Fibroblast of lung (primary cell): ENCODE measurements at regions not wholly inside any gene's neighbourhood (a gene's known extent, or its start where the extent isn't known, plus 50 kb on each side); places are given as distances from the start of the nearest gene placed in this dataset.
A peak's percentile ranks its signal among the peaks of the same experiment; 100 is the strongest.

ENCODE experiments used
- DNase-seq, 2 donors: peaks; one replicate each; pipeline versions ENCODE4 v3.0.0 to v3.0.0-alpha.2; 2010; ENCODE audit warnings: low read depth in 2 of 2
- H2AFZ ChIP-seq: 2 replicates; pipeline ENCODE4 v1.5.1; 2012; ENCODE audit warnings: low read length, control low read depth, inconsistent platforms
- H3K27ac ChIP-seq: 2 replicates; pipeline ENCODE4 v1.5.1; 2011; ENCODE audit warnings: low read length, control low read depth; ENCODE audit not compliant: insufficient read depth
- H3K27me3 ChIP-seq: 2 replicates; pipeline ENCODE4 v1.5.1; 2011; ENCODE audit warnings: mild to moderate bottlenecking, low read length; ENCODE audit not compliant: control insufficient read depth, insufficient read depth
- H3K36me3 ChIP-seq: 2 replicates; pipeline ENCODE4 v1.5.1; 2011; ENCODE audit warnings: low read length; ENCODE audit not compliant: control insufficient read depth, insufficient read depth
- H3K4me1 ChIP-seq: 2 replicates; pipeline ENCODE4 v1.5.1; 2011; ENCODE audit warnings: low read length; ENCODE audit not compliant: control insufficient read depth, insufficient read depth; ENCODE audit errors: extremely low read depth
- H3K4me2 ChIP-seq: 2 replicates; pipeline ENCODE4 v1.5.1; 2011; ENCODE audit warnings: low read length, control low read depth; ENCODE audit not compliant: insufficient read depth; ENCODE audit errors: extremely low read depth
- H3K4me3 ChIP-seq, 4 experiments: fragments of 200-600 bp in 1 of 4; sonication (generic) in 1 of 4; replicated peaks in 1 of 4; 2 replicates each; pipeline ENCODE4 v1.5.1; 2011 to 2016; ENCODE audit warnings: low read length in 4 of 4, low read depth in 3 of 4, mild to moderate bottlenecking in 3 of 4, control low read depth in 2 of 4, inconsistent platforms in 1 of 4, mixed read lengths in 1 of 4; ENCODE audit not compliant: insufficient read depth in 1 of 4; ENCODE audit errors: control extremely low read depth in 1 of 4
- H3K79me2 ChIP-seq: 2 replicates; pipeline ENCODE4 v1.5.1; 2012; ENCODE audit warnings: mild to moderate bottlenecking, low read length, inconsistent platforms; ENCODE audit not compliant: control insufficient read depth, insufficient read depth
- H3K9ac ChIP-seq: 2 replicates; pipeline ENCODE4 v1.5.1; 2011; ENCODE audit warnings: mild to moderate bottlenecking, low read length, control low read depth; ENCODE audit not compliant: insufficient read depth
- H3K9me3 ChIP-seq: 2 replicates; pipeline ENCODE4 v1.5.1; 2012; ENCODE audit warnings: low read depth, low read length; ENCODE audit not compliant: control insufficient read depth, insufficient read depth
- H4K20me1 ChIP-seq: 2 replicates; pipeline ENCODE4 v1.5.1; 2011; ENCODE audit warnings: low read length; ENCODE audit not compliant: control insufficient read depth, insufficient read depth; ENCODE audit errors: extremely low read depth
- EZH2 ChIP-seq: IDR thresholded peaks from 2 replicates; pipeline ENCODE4 v1.5.1; 2012; ENCODE audit warnings: low read length, control low read depth, mild to moderate bottlenecking; ENCODE audit errors: missing control alignments
- TF ChIP-seq, protein P1 (sequence below), 2 donors: IDR thresholded peaks in 1 of 2; conservative IDR thresholded peaks in 1 of 2; 1 replicate in 1 of 2; 2 replicates in 1 of 2; pipeline ENCODE4 v1.5.1; 2011 to 2012; ENCODE audit warnings: low read length in 2 of 2, control low read depth in 1 of 2, inconsistent platforms in 1 of 2, low read depth in 1 of 2, mild to moderate bottlenecking in 1 of 2

DNA sequence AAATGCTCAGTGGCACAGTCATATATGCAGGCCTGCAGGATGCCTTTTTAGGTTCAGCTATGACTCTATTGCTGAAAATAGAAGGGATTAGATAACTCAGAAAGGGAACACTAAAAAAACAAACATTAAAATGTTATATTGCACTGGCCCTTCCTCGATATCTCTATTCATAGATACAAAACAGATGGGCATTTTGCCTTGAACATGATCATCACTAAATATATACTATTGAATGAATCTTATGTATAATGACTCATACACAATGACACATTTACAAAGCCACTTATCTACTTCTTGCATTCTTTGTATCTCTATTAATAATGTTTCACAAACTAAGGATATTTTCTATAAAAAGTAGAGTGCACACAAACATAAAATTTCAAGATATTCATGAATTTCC, 2352.8 kb upstream of the RAG2 start:
- H3K9me3 ChIP-seq = no peaks in the 10 kb centered on the region
- H3K4me1 ChIP-seq = no peaks in the 10 kb centered on the region
- TF ChIP-seq EZH2 = no peak
- TF ChIP-seq, protein P1, sequence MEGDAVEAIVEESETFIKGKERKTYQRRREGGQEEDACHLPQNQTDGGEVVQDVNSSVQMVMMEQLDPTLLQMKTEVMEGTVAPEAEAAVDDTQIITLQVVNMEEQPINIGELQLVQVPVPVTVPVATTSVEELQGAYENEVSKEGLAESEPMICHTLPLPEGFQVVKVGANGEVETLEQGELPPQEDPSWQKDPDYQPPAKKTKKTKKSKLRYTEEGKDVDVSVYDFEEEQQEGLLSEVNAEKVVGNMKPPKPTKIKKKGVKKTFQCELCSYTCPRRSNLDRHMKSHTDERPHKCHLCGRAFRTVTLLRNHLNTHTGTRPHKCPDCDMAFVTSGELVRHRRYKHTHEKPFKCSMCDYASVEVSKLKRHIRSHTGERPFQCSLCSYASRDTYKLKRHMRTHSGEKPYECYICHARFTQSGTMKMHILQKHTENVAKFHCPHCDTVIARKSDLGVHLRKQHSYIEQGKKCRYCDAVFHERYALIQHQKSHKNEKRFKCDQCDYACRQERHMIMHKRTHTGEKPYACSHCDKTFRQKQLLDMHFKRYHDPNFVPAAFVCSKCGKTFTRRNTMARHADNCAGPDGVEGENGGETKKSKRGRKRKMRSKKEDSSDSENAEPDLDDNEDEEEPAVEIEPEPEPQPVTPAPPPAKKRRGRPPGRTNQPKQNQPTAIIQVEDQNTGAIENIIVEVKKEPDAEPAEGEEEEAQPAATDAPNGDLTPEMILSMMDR (conservative IDR thresholded peaks at IDR 0.05 in 1 of 2, IDR thresholded peaks at IDR 0.05 in 1 of 2; ENCODE audit: low read depth in 1 of 2, low read length in 2 of 2) = no peak
- H3K36me3 ChIP-seq = no peaks in the 10 kb centered on the region
- H3K9ac ChIP-seq = no peak overlapping the region
- no peaks in the 10 kb centered on the region for H3K79me2 ChIP-seq
- no peaks in the 10 kb centered on the region for H3K27me3 ChIP-seq
- H3K4me2 ChIP-seq = no peak overlapping the region
- H2AFZ ChIP-seq = no peak overlapping the region
- no peaks in the 10 kb centered on the region for H4K20me1 ChIP-seq
- no peak overlapping the region for H3K27ac ChIP-seq
- H3K4me3 ChIP-seq = no peak overlapping the region
- peak in 1 of 2 donors; percentile 24 for DNase-seq

DNA sequence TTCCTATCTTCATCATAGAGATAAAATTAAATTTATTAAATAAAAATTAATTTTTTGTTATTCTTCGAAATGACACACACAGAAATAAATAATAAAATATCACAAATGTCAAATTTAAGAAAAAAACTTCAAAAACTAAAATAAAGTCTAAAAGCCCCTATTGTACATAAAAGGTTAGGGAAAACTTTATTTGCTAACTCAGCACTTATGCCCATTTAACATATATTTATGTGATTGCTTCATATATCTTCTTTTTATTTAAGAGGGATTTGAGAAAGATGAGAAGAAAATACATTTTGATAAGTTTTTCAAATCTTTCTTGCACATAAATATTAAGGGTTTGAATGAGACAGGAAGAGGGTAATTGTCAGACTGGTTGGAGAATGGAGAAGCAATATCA, 2350.4 kb upstream of the RAG2 start:
- Histone ChIP-seq H3K9ac (no peak overlapping the region), H3K4me3 (no peak overlapping the region), H3K9me3 (no peaks in the 10 kb centered on the region), H4K20me1 (no peaks in the 10 kb centered on the region), H3K27ac (no peak overlapping the region), H3K27me3 (no peaks in the 10 kb centered on the region), H2AFZ (no peak overlapping the region), H3K4me2 (no peak overlapping the region), H3K79me2 (no peaks in the 10 kb centered on the region), H3K36me3 (no peaks in the 10 kb centered on the region), H3K4me1 (no peaks in the 10 kb centered on the region)
- TF ChIP-seq, protein P1 (conservative IDR thresholded peaks at IDR 0.05 in 1 of 2, IDR thresholded peaks at IDR 0.05 in 1 of 2; ENCODE audit: low read depth in 1 of 2, low read length in 2 of 2) = no peak
- TF ChIP-seq EZH2 = no peak
- DNase-seq = no peak

DNA sequence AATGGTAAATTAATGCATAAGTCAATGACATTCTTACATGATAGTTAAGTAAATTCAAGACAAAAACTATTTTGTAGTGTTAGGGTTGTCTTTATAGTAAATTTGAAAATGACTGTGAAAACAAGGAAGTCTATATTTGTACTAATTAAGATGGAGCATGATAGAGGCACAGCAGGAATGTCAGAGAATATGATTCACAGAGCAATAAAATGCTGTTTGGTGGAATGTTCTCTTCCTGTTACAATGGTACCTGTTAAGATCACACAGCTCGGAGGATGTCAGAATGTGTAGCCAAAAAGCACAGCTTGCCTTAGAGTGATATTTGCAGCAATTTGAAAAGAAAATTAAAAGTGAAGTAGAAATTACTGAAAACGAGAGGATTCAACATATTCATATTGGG, 2339.7 kb upstream of the RAG2 start:
- Histone ChIP-seq H3K4me3 (no peak overlapping the region), H3K4me2 (no peak overlapping the region), H4K20me1 (no peaks in the 10 kb centered on the region), H3K36me3 (no peaks in the 10 kb centered on the region), H3K9me3 (no peaks in the 10 kb centered on the region), H3K79me2 (no peaks in the 10 kb centered on the region), H3K4me1 (no peaks in the 10 kb centered on the region), H3K27ac (no peak overlapping the region), H2AFZ (no peak overlapping the region), H3K27me3 (no peaks in the 10 kb centered on the region), H3K9ac (no peak overlapping the region)
- no peak for TF ChIP-seq EZH2
- TF ChIP-seq, protein P1 (conservative IDR thresholded peaks at IDR 0.05 in 1 of 2, IDR thresholded peaks at IDR 0.05 in 1 of 2; ENCODE audit: low read depth in 1 of 2, low read length in 2 of 2) = no peak
- no peak for DNase-seq
